ENCODE measurements at regions not wholly inside any gene's neighbourhood (a gene's known extent, or its start where the extent isn't known, plus 50 kb on each side); places are given as distances from the start of the nearest gene placed in this dataset.

- Histone ChIP-seq H3K36me3 (ENCODE audit: insufficient read depth, low read length) (no peaks in the 10 kb centered on the region), H3K9me3 (ENCODE audit: low read depth, low read length) (no peaks in the 10 kb centered on the region), H3K27me3 (ENCODE audit: insufficient read depth, low read length) (no peaks in the 10 kb centered on the region)
These were observed 664.5 kb upstream of the VSTM2A start for GRCh38 chr7:53877688-53878087.

GRCh38 chr7:53900856-53901528 lies 641.2 kb upstream of the VSTM2A start:
- Histone ChIP-seq H3K79me2 (ENCODE audit: insufficient read depth, low read length) (no peaks in the 10 kb centered on the region), H2AFZ (ENCODE audit: low read length) (no peak overlapping the region), H3K27me3 (ENCODE audit: insufficient read depth, low read length) (no peaks in the 10 kb centered on the region), H3K4me2 (ENCODE audit: insufficient read depth, low read length) (no peak overlapping the region), H4K20me1 (ENCODE audit: insufficient read depth, low read length) (no peaks in the 10 kb centered on the region), H3K36me3 (ENCODE audit: insufficient read depth, low read length) (no peaks in the 10 kb centered on the region), H3K9me3 (ENCODE audit: low read depth, low read length) (no peaks in the 10 kb centered on the region), H3K4me3 (ENCODE audit: insufficient read depth, low read length) (no peak overlapping the region), H3K4me1 (ENCODE audit: insufficient read depth, low read length) (no peaks in the 10 kb centered on the region), H3K27ac (ENCODE audit: low read depth, low read length) (no peak overlapping the region)
- no peak for DNase-seq (ENCODE audit: insufficient read length, low spot score, missing footprints)
- TF ChIP-seq, protein P1, sequence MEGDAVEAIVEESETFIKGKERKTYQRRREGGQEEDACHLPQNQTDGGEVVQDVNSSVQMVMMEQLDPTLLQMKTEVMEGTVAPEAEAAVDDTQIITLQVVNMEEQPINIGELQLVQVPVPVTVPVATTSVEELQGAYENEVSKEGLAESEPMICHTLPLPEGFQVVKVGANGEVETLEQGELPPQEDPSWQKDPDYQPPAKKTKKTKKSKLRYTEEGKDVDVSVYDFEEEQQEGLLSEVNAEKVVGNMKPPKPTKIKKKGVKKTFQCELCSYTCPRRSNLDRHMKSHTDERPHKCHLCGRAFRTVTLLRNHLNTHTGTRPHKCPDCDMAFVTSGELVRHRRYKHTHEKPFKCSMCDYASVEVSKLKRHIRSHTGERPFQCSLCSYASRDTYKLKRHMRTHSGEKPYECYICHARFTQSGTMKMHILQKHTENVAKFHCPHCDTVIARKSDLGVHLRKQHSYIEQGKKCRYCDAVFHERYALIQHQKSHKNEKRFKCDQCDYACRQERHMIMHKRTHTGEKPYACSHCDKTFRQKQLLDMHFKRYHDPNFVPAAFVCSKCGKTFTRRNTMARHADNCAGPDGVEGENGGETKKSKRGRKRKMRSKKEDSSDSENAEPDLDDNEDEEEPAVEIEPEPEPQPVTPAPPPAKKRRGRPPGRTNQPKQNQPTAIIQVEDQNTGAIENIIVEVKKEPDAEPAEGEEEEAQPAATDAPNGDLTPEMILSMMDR (IDR thresholded peaks at IDR 0.05; ENCODE audit: extremely low read depth, low read depth, low read length): no peak

More at GRCh38 chr7:53877688-53878087, 664.5 kb upstream of the VSTM2A start:
- DNase-seq (ENCODE audit: insufficient read length, low spot score, missing footprints): no peak
- Histone ChIP-seq H2AFZ (ENCODE audit: low read length) (no peak overlapping the region), H3K4me2 (ENCODE audit: insufficient read depth, low read length) (no peak overlapping the region), H3K4me3 (ENCODE audit: insufficient read depth, low read length) (no peak overlapping the region), H3K27ac (ENCODE audit: low read depth, low read length) (no peak overlapping the region), H3K4me1 (ENCODE audit: insufficient read depth, low read length) (no peaks in the 10 kb centered on the region), H4K20me1 (ENCODE audit: insufficient read depth, low read length) (no peaks in the 10 kb centered on the region), H3K79me2 (ENCODE audit: insufficient read depth, low read length) (no peaks in the 10 kb centered on the region)
- TF ChIP-seq, protein P1 (IDR thresholded peaks at IDR 0.05; ENCODE audit: extremely low read depth, low read depth, low read length): no peak

DNA sequence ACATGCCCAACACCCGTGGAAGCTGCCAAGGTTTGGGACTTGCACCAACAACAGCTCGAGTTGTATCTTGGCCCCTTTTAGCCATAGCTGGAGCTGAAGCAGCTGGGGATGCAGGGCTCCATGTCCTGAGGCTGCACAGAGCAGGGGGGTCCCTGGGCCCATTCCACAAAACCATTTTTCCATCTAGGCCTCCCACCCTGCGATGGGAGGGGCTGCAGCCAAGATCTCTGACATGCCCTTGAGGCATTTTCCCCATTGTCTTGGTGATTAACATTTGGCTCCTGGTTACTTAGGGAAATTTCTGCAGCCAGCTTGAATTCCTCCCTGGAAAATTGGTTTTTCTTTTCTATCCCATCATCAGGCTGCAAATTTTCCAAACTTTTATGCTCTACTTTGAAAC lies 637.8 kb upstream of the VSTM2A start:
- Histone ChIP-seq H3K9me3 (ENCODE audit: low read depth, low read length) (no peaks in the 10 kb centered on the region), H3K4me1 (ENCODE audit: insufficient read depth, low read length) (no peaks in the 10 kb centered on the region), H3K27ac (ENCODE audit: low read depth, low read length) (no peak overlapping the region), H3K36me3 (ENCODE audit: insufficient read depth, low read length) (no peaks in the 10 kb centered on the region), H2AFZ (ENCODE audit: low read length) (no peak overlapping the region), H3K4me3 (ENCODE audit: insufficient read depth, low read length) (no peak overlapping the region), H4K20me1 (ENCODE audit: insufficient read depth, low read length) (no peaks in the 10 kb centered on the region), H3K4me2 (ENCODE audit: insufficient read depth, low read length) (no peak overlapping the region), H3K79me2 (ENCODE audit: insufficient read depth, low read length) (no peaks in the 10 kb centered on the region), H3K27me3 (ENCODE audit: insufficient read depth, low read length) (no peaks in the 10 kb centered on the region)
- TF ChIP-seq, protein P1 (IDR thresholded peaks at IDR 0.05; ENCODE audit: extremely low read depth, low read depth, low read length): no peak
- DNase-seq (ENCODE audit: insufficient read length, low spot score, missing footprints): no peak

DNA sequence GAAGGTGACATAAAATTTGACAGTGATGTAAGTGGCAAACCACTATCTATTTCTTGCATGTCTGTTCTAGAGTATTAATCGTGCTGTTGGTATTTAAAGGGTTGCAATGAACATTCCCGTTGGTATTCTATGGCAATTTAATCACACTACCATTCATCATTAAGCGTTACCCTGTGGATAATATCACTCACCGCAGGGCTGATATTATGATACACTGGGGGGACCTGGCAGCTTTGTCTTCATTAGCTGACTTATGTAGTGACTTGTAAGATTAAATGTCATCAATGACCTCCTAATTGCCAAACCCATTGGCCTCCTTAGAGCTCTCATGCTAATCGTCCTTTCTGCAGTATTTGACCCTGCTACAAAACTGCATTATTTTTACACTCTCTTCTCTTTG lies 624.5 kb upstream of the VSTM2A start:
- TF ChIP-seq, protein P1 (IDR thresholded peaks at IDR 0.05; ENCODE audit: extremely low read depth, low read depth, low read length): no peak
- Histone ChIP-seq H3K79me2 (ENCODE audit: insufficient read depth, low read length) (no peaks in the 10 kb centered on the region), H3K27ac (ENCODE audit: low read depth, low read length) (no peak overlapping the region), H3K4me1 (ENCODE audit: insufficient read depth, low read length) (no peaks in the 10 kb centered on the region), H3K9me3 (ENCODE audit: low read depth, low read length) (peaks cover 2% of the 10 kb centered on the region), H3K27me3 (ENCODE audit: insufficient read depth, low read length) (no peaks in the 10 kb centered on the region), H2AFZ (ENCODE audit: low read length) (no peak overlapping the region), H4K20me1 (ENCODE audit: insufficient read depth, low read length) (no peaks in the 10 kb centered on the region), H3K36me3 (ENCODE audit: insufficient read depth, low read length) (no peaks in the 10 kb centered on the region), H3K4me2 (ENCODE audit: insufficient read depth, low read length) (no peak overlapping the region), H3K4me3 (ENCODE audit: insufficient read depth, low read length) (no peak overlapping the region)
- DNase-seq (ENCODE audit: insufficient read length, low spot score, missing footprints): no peak
